CD14-positive monocyte (primary cell): ENCODE measurements at regions not wholly inside any gene's neighbourhood (a gene's known extent, or its start where the extent isn't known, plus 50 kb on each side); places are given as distances from the start of the nearest gene placed in this dataset.

Source experiments
- DNase-seq, 3 donors: peaks; one replicate each; pipeline ENCODE4 v3.0.0-alpha.2; 2011 to 2022
- H2AFZ ChIP-seq: 2 replicates; pipeline ENCODE4 v1.6.0; 2012; ENCODE audit warnings: mild to moderate bottlenecking, low read depth, low read length, inconsistent platforms; ENCODE audit not compliant: insufficient read depth, poor library complexity, severe bottlenecking
- H3K27ac ChIP-seq, 2 donors: 1 replicate in 1 of 2; 2 replicates in 1 of 2; pipeline ENCODE4 v1.5.1; 2012 to 2013; ENCODE audit warnings: low read length in 2 of 2, control low read depth in 1 of 2, inconsistent platforms in 1 of 2, low read depth in 1 of 2, mild to moderate bottlenecking in 1 of 2
- H3K27me3 ChIP-seq, 2 donors: one replicate each; pipeline versions ENCODE4 v1.6.0 to v1.6.1; 2011 to 2013; ENCODE audit warnings: low read length in 2 of 2; ENCODE audit not compliant: control insufficient read depth in 2 of 2, insufficient read depth in 2 of 2
- H3K36me3 ChIP-seq, 2 donors: replicated peaks in 1 of 2; 1 replicate in 1 of 2; 2 replicates in 1 of 2; pipeline versions ENCODE4 v1.5.1 to v1.6.1; 2012 to 2013; ENCODE audit warnings: low read length in 2 of 2, control low read depth in 1 of 2, inconsistent platforms in 1 of 2, mild to moderate bottlenecking in 1 of 2; ENCODE audit not compliant: insufficient read depth in 2 of 2, control insufficient read depth in 1 of 2
- H3K4me1 ChIP-seq, 2 donors: 1 replicate in 1 of 2; 2 replicates in 1 of 2; pipeline versions ENCODE4 v1.5.1 to v1.6.1; 2012 to 2013; ENCODE audit warnings: low read length in 2 of 2, control low read depth in 1 of 2, inconsistent platforms in 1 of 2, mild to moderate bottlenecking in 1 of 2, moderate library complexity in 1 of 2; ENCODE audit not compliant: insufficient read depth in 2 of 2, control insufficient read depth in 1 of 2
- H3K4me2 ChIP-seq: replicated peaks from 2 replicates; pipeline ENCODE3; 2012; ENCODE audit warnings: low read length, moderate library complexity, mild to moderate bottlenecking; ENCODE audit not compliant: poor library complexity, severe bottlenecking; ENCODE audit errors: extremely low read depth
- H3K4me3 ChIP-seq, 3 experiments: fragments of 200-600 bp in 1 of 3; sonication (generic) in 1 of 3; replicated peaks in 1 of 3; 1 replicate in 2 of 3; 2 replicates in 1 of 3; pipeline ENCODE4 v1.5.1; 2011 to 2013; ENCODE audit warnings: low read length in 3 of 3, mild to moderate bottlenecking in 3 of 3, control low read depth in 2 of 3, low read depth in 2 of 3, inconsistent platforms in 1 of 3, moderate library complexity in 1 of 3
- H3K79me2 ChIP-seq: 2 replicates; pipeline ENCODE4 v1.6.0; 2012; ENCODE audit warnings: mild to moderate bottlenecking, control low read depth, inconsistent platforms, low read length, moderate library complexity; ENCODE audit not compliant: insufficient read depth
- H3K9ac ChIP-seq: 2 replicates; pipeline ENCODE4 v1.6.0; 2017; ENCODE audit warnings: low read length, mild to moderate bottlenecking; ENCODE audit not compliant: insufficient read depth, poor library complexity, severe bottlenecking
- H3K9me3 ChIP-seq, 2 donors: replicated peaks in 1 of 2; 1 replicate in 1 of 2; 2 replicates in 1 of 2; pipeline versions ENCODE4 v1.5.1 to v1.6.1; 2012 to 2013; ENCODE audit warnings: low read length in 2 of 2, control low read depth in 1 of 2; ENCODE audit not compliant: control insufficient read depth in 1 of 2, insufficient read depth in 1 of 2
- H4K20me1 ChIP-seq: 2 replicates; pipeline ENCODE4 v1.6.0; 2012; ENCODE audit warnings: mild to moderate bottlenecking, low read length, control low read depth, moderate library complexity; ENCODE audit not compliant: insufficient read depth
- H3K27ac Mint-ChIP-seq, 7 donors: one replicate each; pipeline ENCODE4 v1.8.0; 2020; ENCODE audit warnings: mild to moderate bottlenecking in 7 of 7, mixed read lengths in 7 of 7, moderate library complexity in 6 of 7, inconsistent platforms in 2 of 7
- H3K27me3 Mint-ChIP-seq, 3 donors: one replicate each; pipeline ENCODE4 v1.8.0; 2021 to 2022; ENCODE audit warnings: low read depth in 3 of 3, mild to moderate bottlenecking in 3 of 3, mixed read lengths in 3 of 3, moderate library complexity in 3 of 3, inconsistent platforms in 1 of 3
- H3K36me3 Mint-ChIP-seq, 2 donors: one replicate each; pipeline ENCODE4 v1.8.0; 2020; ENCODE audit warnings: mixed read lengths in 2 of 2, inconsistent platforms in 1 of 2, mild to moderate bottlenecking in 1 of 2
- H3K4me1 Mint-ChIP-seq: one replicate; pipeline ENCODE4 v1.8.0; 2020; ENCODE audit warnings: mild to moderate bottlenecking, mixed read lengths
- H3K4me3 Mint-ChIP-seq, 2 donors: one replicate each; pipeline ENCODE4 v1.8.0; 2020; ENCODE audit warnings: mild to moderate bottlenecking in 2 of 2, mixed read lengths in 2 of 2, moderate library complexity in 1 of 2
- H3K9me3 Mint-ChIP-seq, 7 donors: one replicate each; pipeline ENCODE4 v1.8.0; 2020 to 2022; ENCODE audit warnings: mixed read lengths in 7 of 7, mild to moderate bottlenecking in 6 of 7, moderate library complexity in 6 of 7, inconsistent platforms in 2 of 7
- CTCF ChIP-seq: fragments of 200-600 bp; IDR thresholded peaks from one replicate; pipeline ENCODE4 v1.8.0; 2022; ENCODE audit warnings: antibody characterized with exemption, mild to moderate bottlenecking
- WGBS: methylation state at CpG from one replicate; pipeline ENCODE4 v1.1.5; 2013; ENCODE audit warnings: missing lambda C conversion rate; ENCODE audit not compliant: insufficient coverage; 5-methylcytosine and 5-hydroxymethylcytosine counted together
- intact Hi-C, 2 donors: fragments of 100-400 bp; cut with micrococcal nuclease; formaldehyde crosslinking; loops; one replicate each; pipeline versions ENCODE4 v1.15.0 to v1.15.1; 2023

- no peak overlapping the region for H3K9ac ChIP-seq
- H3K27ac ChIP-seq, result no peak overlapping the region
- H3K4me1 ChIP-seq, result no peaks in the 10 kb centered on the region
- peaks cover 8 to 16% of the 10 kb centered on the region in 2 donors for H3K9me3 ChIP-seq
- intact Hi-C loops, result no loop called here
- no peaks in the 10 kb centered on the region for H3K79me2 ChIP-seq
- peaks cover 6 to 21% (median 13%) of the 10 kb centered on the region in 7 donors for H3K9me3 Mint-ChIP-seq
- no peaks in the 10 kb centered on the region for H3K36me3 ChIP-seq
- no peaks in the 10 kb centered on the region for H3K36me3 Mint-ChIP-seq
- TF ChIP-seq CTCF, result no peak
- no peak overlapping the region for H3K4me2 ChIP-seq
- no peak for DNase-seq
- no peak overlapping the region for H2AFZ ChIP-seq
- peaks cover 0 to 1% (median 0%) of the 10 kb centered on the region in 3 donors for H3K27me3 Mint-ChIP-seq
- H3K4me1 Mint-ChIP-seq, result no peaks in the 10 kb centered on the region
- H3K27ac Mint-ChIP-seq, result no peak overlapping the region
- no peaks in the 10 kb centered on the region for H4K20me1 ChIP-seq
- no peak overlapping the region for H3K4me3 ChIP-seq
- WGBS, result 95% methylated on average over 7 of the region's 7 CpGs
- no peak overlapping the region for H3K4me3 Mint-ChIP-seq
- no peaks in the 10 kb centered on the region for H3K27me3 ChIP-seq
These were observed 280.1 kb downstream of the NUP35 start for GRCh38 chr2:183404392-183404791.

- no peak overlapping the region for H3K27ac ChIP-seq
- H3K79me2 ChIP-seq, result no peaks in the 10 kb centered on the region
- no peak overlapping the region for H3K9ac ChIP-seq
- H2AFZ ChIP-seq, result no peak overlapping the region
- H3K4me2 ChIP-seq, result no peak overlapping the region
- Mint-ChIP-seq H3K36me3 (no peaks in the 10 kb centered on the region), H3K4me1 (no peaks in the 10 kb centered on the region), H3K4me3 (no peak overlapping the region), H3K27ac (no peak overlapping the region), H3K9me3 (peaks cover 8 to 21% (median 12%) of the 10 kb centered on the region in 7 donors), H3K27me3 (peaks cover 0 to 1% (median 0%) of the 10 kb centered on the region in 3 donors)
- H4K20me1 ChIP-seq, result no peaks in the 10 kb centered on the region
- DNase-seq, result no peak
- H3K9me3 ChIP-seq, result peaks cover 8 to 15% of the 10 kb centered on the region in 2 donors
- no peak overlapping the region for H3K4me3 ChIP-seq
- intact Hi-C loops, result no loop called here
- H3K27me3 ChIP-seq, result no peaks in the 10 kb centered on the region
- no CpG with 5 or more reads among the region's 1 CpG for WGBS
- H3K4me1 ChIP-seq, result no peaks in the 10 kb centered on the region
- no peaks in the 10 kb centered on the region for H3K36me3 ChIP-seq
- no peak for TF ChIP-seq CTCF
These were observed 284.3 kb downstream of the NUP35 start for GRCh38 chr2:183408562-183408961.
